SK-N-SH (cell line): ENCODE measurements at regions not wholly inside any gene's neighbourhood (a gene's known extent, or its start where the extent isn't known, plus 50 kb on each side); places are given as distances from the start of the nearest gene placed in this dataset.

ENCODE experiments used
- CTCF ChIA-PET: fragments of 300-600, 350-600 bp; formaldehyde crosslinking; extraction: SDS; loops from one replicate; lab custom pipeline; 2021; lab: Yijun Ruan, JAX
- POLR2A ChIA-PET: fragments of 350-600 bp; sonication (Branson Sonifier 250); formaldehyde crosslinking; extraction: SDS; loops from one replicate; lab custom pipeline; 2020; ENCODE audit warnings: antibody characterized with exemption, inconsistent platforms; lab: Yijun Ruan, JAX
- DNase-seq: peaks from one replicate; pipeline ENCODE4 v3.0.0; 2012
- H2AFZ ChIP-seq: fragments of 200-600 bp; sonication (generic); 2 replicates; pipeline ENCODE4 v1.8.1; 2016; ENCODE audit warnings: antibody characterized with exemption, mild to moderate bottlenecking, low read depth
- H3F3A ChIP-seq: fragments of 200-600 bp; sonication (generic); replicated peaks from 2 replicates; pipeline ENCODE3; 2016; ENCODE audit warnings: antibody characterized with exemption, mild to moderate bottlenecking; ENCODE audit not compliant: insufficient read depth
- H3K27ac ChIP-seq, 2 experiments: fragments of 200-500 bp in 1 of 2; fragments of 200-600 bp in 1 of 2; sonication (Bioruptor generic) in 1 of 2; sonication (generic), shearing (Covaris generic) in 1 of 2; 2 replicates each; pipeline versions ENCODE4 v1.5.1 to v1.6.1; 2014 to 2016; ENCODE audit warnings: low read depth in 2 of 2, inconsistent platforms in 1 of 2, low read length in 1 of 2, mild to moderate bottlenecking in 1 of 2, mixed read lengths in 1 of 2
- H3K27me3 ChIP-seq: fragments of 200-600 bp; sonication (generic), shearing (Covaris generic); 2 replicates; pipeline ENCODE4 v1.6.1; 2016; ENCODE audit warnings: mixed run types; ENCODE audit not compliant: insufficient read depth
- H3K36me3 ChIP-seq, 2 experiments: fragments of 200-500 bp in 1 of 2; fragments of 200-600 bp in 1 of 2; sonication (Bioruptor generic) in 1 of 2; sonication (generic) in 1 of 2; replicated peaks in 1 of 2; 2 replicates each; pipeline versions ENCODE3 to v1.5.1; 2014 to 2016; ENCODE audit warnings: low read length in 1 of 2, mild to moderate bottlenecking in 1 of 2; ENCODE audit not compliant: insufficient read depth in 2 of 2, control insufficient read depth in 1 of 2
- H3K4me1 ChIP-seq, 2 experiments: fragments of 200-500 bp in 1 of 2; fragments of 200-600 bp in 1 of 2; sonication (Bioruptor generic) in 1 of 2; sonication (generic), shearing (Covaris generic) in 1 of 2; 2 replicates each; pipeline versions ENCODE4 v1.5.1 to v1.6.1; 2014 to 2016; ENCODE audit warnings: low read depth in 1 of 2, low read length in 1 of 2, mixed run types in 1 of 2; ENCODE audit not compliant: insufficient read depth in 2 of 2, control insufficient read depth in 1 of 2
- H3K4me2 ChIP-seq: fragments of 200-600 bp; sonication (generic), shearing (Covaris generic); 2 replicates; pipeline ENCODE4 v1.6.1; 2017; ENCODE audit warnings: mixed run types
- H3K4me3 ChIP-seq, 2 experiments: fragments of 200-500 bp in 1 of 2; fragments of 200-600 bp in 1 of 2; sonication (Bioruptor generic) in 1 of 2; sonication (generic), shearing (Covaris generic) in 1 of 2; 2 replicates each; pipeline versions ENCODE4 v1.5.1 to v1.8.1; 2014 to 2016; ENCODE audit warnings: low read depth in 2 of 2, inconsistent platforms in 1 of 2, low read length in 1 of 2, mild to moderate bottlenecking in 1 of 2, mixed read lengths in 1 of 2, moderate library complexity in 1 of 2
- H3K79me2 ChIP-seq: fragments of 200-600 bp; sonication (generic); 2 replicates; pipeline ENCODE4 v1.8.1; 2017; ENCODE audit warnings: mild to moderate bottlenecking; ENCODE audit not compliant: insufficient read depth
- H3K9ac ChIP-seq: fragments of 200-600 bp; sonication (generic); 2 replicates; pipeline ENCODE4 v1.6.1; 2017; ENCODE audit warnings: mixed run types
- H3K9me2 ChIP-seq: fragments of 200-600 bp; sonication (generic); 2 replicates; pipeline ENCODE4 v1.6.1; 2017; ENCODE audit warnings: mixed run types
- H3K9me3 ChIP-seq: fragments of 200-600 bp; sonication (generic); 2 replicates; pipeline ENCODE4 v1.6.1; 2017; ENCODE audit warnings: mixed run types, mild to moderate bottlenecking, moderate library complexity
- H4K20me1 ChIP-seq: fragments of 200-600 bp; sonication (generic); 2 replicates; pipeline ENCODE4 v1.6.1; 2017; ENCODE audit warnings: mild to moderate bottlenecking, mixed run types; ENCODE audit not compliant: insufficient read depth
- CHD2 ChIP-seq: fragments of 150-350 bp; IDR thresholded peaks from 2 replicates; pipeline ENCODE4 v1.6.1; 2018; ENCODE audit warnings: low read length; ENCODE audit not compliant: partially characterized antibody
- FOSL2 ChIP-seq: IDR thresholded peaks from 2 replicates; pipeline ENCODE4 v1.4.0; 2012; ENCODE audit warnings: low read depth, mild to moderate bottlenecking, moderate library complexity, borderline replicate concordance
- GABPA ChIP-seq: IDR thresholded peaks from 2 replicates; pipeline ENCODE4 v1.4.0; 2012; ENCODE audit warnings: low read depth, mild to moderate bottlenecking
- GATA2 ChIP-seq: sonication (generic); formaldehyde crosslinking; IDR thresholded peaks from 2 replicates; pipeline ENCODE4 v1.5.0; 2020; ENCODE audit warnings: mild to moderate bottlenecking, missing genetic modification reagents
- MAX ChIP-seq: IDR thresholded peaks from 2 replicates; pipeline ENCODE4 v1.4.0; 2012; ENCODE audit warnings: low read depth
- MEF2A ChIP-seq: IDR thresholded peaks from 2 replicates; pipeline ENCODE4 v1.4.0; 2012; ENCODE audit warnings: low read depth, borderline replicate concordance
- MXI1 ChIP-seq: IDR thresholded peaks from 2 replicates; pipeline ENCODE4 v1.6.1; 2012; ENCODE audit warnings: mild to moderate bottlenecking, low read depth, low read length, improper control_type of control experiment
- NFIC ChIP-seq: IDR thresholded peaks from 2 replicates; pipeline ENCODE4 v1.4.0; 2012; ENCODE audit warnings: borderline replicate concordance
- PBX3 ChIP-seq: IDR thresholded peaks from 2 replicates; pipeline ENCODE4; 2012
- RAD21 ChIP-seq: IDR thresholded peaks from 2 replicates; pipeline ENCODE4 v1.6.1; 2012; ENCODE audit warnings: mild to moderate bottlenecking, low read length
- RCOR1 ChIP-seq: fragments of 150-350 bp; IDR thresholded peaks from 2 replicates; pipeline ENCODE4 v1.6.1; 2017; ENCODE audit warnings: antibody characterized with exemption, low read length
- REST ChIP-seq: IDR thresholded peaks from 2 replicates; pipeline ENCODE4 v1.6.1; 2012; ENCODE audit warnings: mild to moderate bottlenecking, low read depth, low read length, moderate library complexity
- RFX5 ChIP-seq: IDR thresholded peaks from 2 replicates; pipeline ENCODE4 v1.6.1; 2012; ENCODE audit warnings: mild to moderate bottlenecking, improper control_type of control experiment, low read length
- TCF12 ChIP-seq: IDR thresholded peaks from 2 replicates; pipeline ENCODE4 v1.4.0; 2012
- TEAD4 ChIP-seq: IDR thresholded peaks from 2 replicates; pipeline ENCODE4 v1.4.0; 2012; ENCODE audit warnings: mild to moderate bottlenecking, borderline replicate concordance; ENCODE audit not compliant: insufficient read depth
- USF1 ChIP-seq: IDR thresholded peaks from 2 replicates; pipeline ENCODE4 v1.4.0; 2012; ENCODE audit warnings: low read depth, borderline replicate concordance
- USF2 ChIP-seq: fragments of 150-350 bp; IDR thresholded peaks from 2 replicates; pipeline ENCODE4 v1.6.1; 2017; ENCODE audit warnings: antibody characterized with exemption, low read length, low read depth, borderline replicate concordance
- YY1 ChIP-seq: IDR thresholded peaks from 2 replicates; pipeline ENCODE4 v1.4.0; 2012; ENCODE audit warnings: low read depth, mild to moderate bottlenecking
- WGBS: methylation state at CpG from one replicate; pipeline ENCODE4 v1.1.6; 2017; ENCODE audit warnings: low lambda C conversion rate; 5-methylcytosine and 5-hydroxymethylcytosine counted together

GRCh38 chr3:80116281-80116680 lies 348.5 kb upstream of the ROBO1 start:
- no peaks in the 10 kb centered on the region for H4K20me1 ChIP-seq
- no peaks in the 10 kb centered on the region for H3K36me3 ChIP-seq
- H2AFZ ChIP-seq = no peak overlapping the region
- DNase-seq = no peak
- H3K9me3 ChIP-seq = no peaks in the 10 kb centered on the region
- CTCF ChIA-PET = no interaction called here
- no peaks in the 10 kb centered on the region for H3K27me3 ChIP-seq
- no peaks in the 10 kb centered on the region for H3K9me2 ChIP-seq
- 49% methylated on average over 3 of the region's 3 CpGs for WGBS
- POLR2A ChIA-PET = no interaction called here
- H3K4me1 ChIP-seq = peaks cover 0 to 2% of the 10 kb centered on the region in 2 experiments; a peak in 1 of 4 replicates
- no peak overlapping the region for H3K27ac ChIP-seq
- no peak overlapping the region for H3K4me2 ChIP-seq
- no peak overlapping the region for H3K9ac ChIP-seq
- no peaks in the 10 kb centered on the region for H3K79me2 ChIP-seq
- TF ChIP-seq TCF12 (no peak), TEAD4 (no peak), USF1 (no peak), MEF2A (no peak), FOSL2 (no peak), MAX (no peak), GABPA (no peak)
- H3F3A ChIP-seq = no peaks in the 10 kb centered on the region
- no peak overlapping the region for H3K4me3 ChIP-seq

- CTCF ChIA-PET = no interaction called here
- DNase-seq = no peak
- no peaks in the 10 kb centered on the region for H3K9me2 ChIP-seq
Observed at GRCh38 chr3:80114694-80115093, 346.9 kb upstream of the ROBO1 start.

GRCh38 chr3:80113331-80113730 lies 345.5 kb upstream of the ROBO1 start:
- POLR2A ChIA-PET = no interaction called here
- CTCF ChIA-PET = no interaction called here
- no peak overlapping the region for H3K27ac ChIP-seq
- no peaks in the 10 kb centered on the region for H3K27me3 ChIP-seq
- no peaks in the 10 kb centered on the region for H3K9me2 ChIP-seq
- no peaks in the 10 kb centered on the region for H3K79me2 ChIP-seq
- H3K9me3 ChIP-seq = no peaks in the 10 kb centered on the region
- H3K4me1 ChIP-seq = peaks cover 0 to 2% of the 10 kb centered on the region in 2 experiments; a peak in 1 of 4 replicates
- H3K9ac ChIP-seq = no peak overlapping the region
- H3K4me2 ChIP-seq = no peak overlapping the region
- DNase-seq = no peak
- no peak overlapping the region for H3K4me3 ChIP-seq
- no peak overlapping the region for H2AFZ ChIP-seq
- no peaks in the 10 kb centered on the region for H4K20me1 ChIP-seq
- no peaks in the 10 kb centered on the region for H3K36me3 ChIP-seq
- no peaks in the 10 kb centered on the region for H3F3A ChIP-seq
- WGBS = 67% methylated on average over 1 of the region's 1 CpG
- TF ChIP-seq RFX5 (no peak), USF2 (no peak), CHD2 (no peak), RAD21 (no peak), PBX3 (no peak), RCOR1 (no peak), YY1 (no peak), REST (no peak), NFIC (no peak), GABPA (no peak)

More at GRCh38 chr3:80114694-80115093, 346.9 kb upstream of the ROBO1 start:
- no peak overlapping the region for H3K27ac ChIP-seq
- no peaks in the 10 kb centered on the region for H3K79me2 ChIP-seq
- no peaks in the 10 kb centered on the region for H3K27me3 ChIP-seq
- H3K36me3 ChIP-seq = no peaks in the 10 kb centered on the region
- no peak overlapping the region for H3K4me2 ChIP-seq
- H4K20me1 ChIP-seq = no peaks in the 10 kb centered on the region
- H3K9me3 ChIP-seq = no peaks in the 10 kb centered on the region
- H3K9ac ChIP-seq = no peak overlapping the region
- no peak overlapping the region for H3K4me3 ChIP-seq
- TF ChIP-seq YY1 (no peak), RFX5 (no peak), CHD2 (no peak), GATA2 (CRISPR knock-in tag) (no peak), RAD21 (no peak), MXI1 (no peak)
- TF ChIP-seq, all 33 proteins: peak for 0
- Histone ChIP-seq H3F3A (no peaks in the 10 kb centered on the region), H3K4me1 (peaks cover 0 to 2% of the 10 kb centered on the region in 2 experiments; a peak in 1 of 4 replicates), H2AFZ (no peak overlapping the region)
- 39% methylated on average over 1 of the region's 1 CpG for WGBS
- POLR2A ChIA-PET = no interaction called here
